ENCODE measurements at regions not wholly inside any gene's neighbourhood (a gene's known extent, or its start where the extent isn't known, plus 50 kb on each side); places are given as distances from the start of the nearest gene placed in this dataset.

- no peak for TF ChIP-seq CTCF (IDR thresholded peaks at IDR 0.05)
- TF ChIP-seq ZFX (IDR thresholded peaks at IDR 0.05; ENCODE audit: borderline replicate concordance): no peak
These were observed 1077.8 kb downstream of the ZPLD1 start for GRCh38 chr3:103512595-103512994.

All from 22Rv1 (cell line).